ENCODE measurements at regions not wholly inside any gene's neighbourhood (a gene's known extent, or its start where the extent isn't known, plus 50 kb on each side); places are given as distances from the start of the nearest gene placed in this dataset.
"Not testable (repeated sequence)": the region's sequence is repeated elsewhere in the genome, so short reads cannot be mapped to it uniquely, and the experiment has no call there.

DNA sequence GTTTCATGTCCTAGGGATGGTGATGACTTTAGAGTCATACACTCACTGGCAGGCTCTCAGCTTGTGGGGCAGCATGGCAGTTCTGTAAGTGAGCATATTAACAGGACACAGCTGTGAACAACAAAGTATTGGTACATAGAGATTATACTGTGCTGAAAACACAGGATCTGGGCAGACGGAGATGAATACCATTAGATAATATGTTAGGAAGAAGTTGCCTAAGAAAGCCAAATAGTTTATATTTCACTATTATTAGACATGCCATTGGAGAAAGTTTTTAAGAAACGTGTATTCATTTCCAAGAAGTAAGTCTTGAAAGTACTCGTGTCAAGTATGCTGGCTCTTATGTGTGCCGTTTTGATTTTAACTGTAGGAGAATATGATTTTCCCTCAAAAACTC is 274.5 kb downstream of the INHBA start:
- no peak for TF ChIP-seq POLR2A (IDR thresholded peaks at IDR 0.05; ENCODE audit: low read length)
- no peak for TF ChIP-seq GATA1 (IDR thresholded peaks at IDR 0.05; ENCODE audit: low read depth, low read length)

DNA sequence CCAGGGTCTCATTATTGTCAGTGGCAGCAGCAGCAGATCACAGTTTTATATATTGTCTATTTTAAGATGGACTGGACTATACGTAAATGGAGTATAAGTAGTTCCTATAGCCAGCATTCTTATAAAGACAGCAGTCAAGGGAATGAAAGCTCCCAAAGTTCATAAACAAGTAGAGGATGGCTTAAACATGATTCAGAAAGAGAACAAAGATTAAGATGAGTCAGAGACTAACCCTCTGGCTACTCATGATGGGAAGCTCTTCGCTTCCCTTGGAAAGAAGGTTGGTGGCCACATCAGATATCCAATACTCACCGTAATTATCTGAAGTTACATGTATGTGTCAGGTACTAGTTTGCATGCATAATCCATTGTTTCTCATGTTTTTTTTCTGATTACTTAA is 277.0 kb downstream of the INHBA start:
- DNase-seq: no peak

More for the DNA sequence above, 274.5 kb downstream of the INHBA start:
- no peak for DNase-seq

DNA sequence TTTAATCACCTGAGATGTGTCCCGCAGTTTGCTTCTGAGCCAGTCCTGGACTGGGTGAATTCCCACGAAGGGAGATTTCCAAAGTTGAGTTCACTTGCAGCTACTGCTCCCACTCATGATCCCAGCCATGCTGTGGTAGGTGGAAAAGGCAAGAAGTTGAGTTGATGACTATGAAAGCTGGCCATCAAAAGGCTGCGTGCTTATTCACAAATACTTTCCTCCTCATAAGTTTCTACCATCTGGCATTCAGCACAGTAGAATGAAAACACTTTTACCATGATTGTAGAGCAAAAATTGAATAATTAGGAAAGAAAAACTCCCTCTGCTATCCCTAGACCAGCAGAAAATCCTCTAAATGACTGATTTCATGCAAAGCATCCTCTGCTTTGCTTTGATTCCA is 281.8 kb downstream of the INHBA start:
- TF ChIP-seq POLR2A (IDR thresholded peaks at IDR 0.05; ENCODE audit: low read length) (no peak), GATA1 (IDR thresholded peaks at IDR 0.05; ENCODE audit: low read depth, low read length) (no peak)
- DNase-seq: no peak

More for the DNA sequence above, 277.0 kb downstream of the INHBA start:
- TF ChIP-seq GATA1 (IDR thresholded peaks at IDR 0.05; ENCODE audit: low read depth, low read length) (no peak), POLR2A (IDR thresholded peaks at IDR 0.05; ENCODE audit: low read length) (no peak)

DNA sequence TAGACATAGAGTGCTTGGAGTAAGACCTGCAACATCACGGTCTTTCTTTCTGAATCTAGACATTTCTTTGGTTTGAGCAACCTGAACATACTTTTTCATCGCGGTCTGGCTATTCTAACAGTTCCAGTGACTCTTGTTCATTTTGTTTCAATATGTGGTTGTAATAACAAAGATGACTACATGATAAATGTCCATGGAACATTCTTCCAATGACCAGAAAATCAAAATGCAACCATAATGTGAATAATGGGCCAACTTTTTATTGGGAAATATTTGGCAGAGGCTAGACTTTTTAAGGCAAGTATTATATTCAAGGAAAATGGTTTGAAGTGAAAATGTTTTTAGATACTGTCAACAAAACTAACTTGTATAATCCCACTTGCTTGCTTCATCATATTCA is 282.5 kb downstream of the INHBA start:
- TF ChIP-seq POLR2A (IDR thresholded peaks at IDR 0.05; ENCODE audit: low read length): no peak
- no peak for TF ChIP-seq GATA1 (IDR thresholded peaks at IDR 0.05; ENCODE audit: low read depth, low read length)
- DNase-seq: no peak

DNA sequence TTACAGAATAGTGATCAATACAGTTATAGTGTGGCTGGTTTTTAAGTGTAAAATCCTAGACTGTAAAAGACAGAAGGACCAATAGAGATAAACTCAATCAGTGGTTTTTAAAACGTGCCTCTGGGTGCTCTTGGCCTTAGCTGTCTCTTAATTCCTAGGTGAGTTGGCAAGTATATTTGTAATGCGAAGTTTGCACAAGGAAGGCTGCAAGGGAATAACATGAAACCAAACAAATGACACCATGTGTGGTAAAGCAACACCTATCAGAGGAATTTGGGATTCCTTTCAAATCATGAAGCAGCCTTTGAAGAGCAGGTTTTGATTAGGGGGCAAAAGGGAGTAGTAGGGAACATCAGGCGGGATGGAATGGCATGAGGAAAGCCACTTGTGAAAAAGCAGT is 284.6 kb downstream of the INHBA start:
- no peak for DNase-seq
- no peak for TF ChIP-seq GATA1 (IDR thresholded peaks at IDR 0.05; ENCODE audit: low read depth, low read length)
- no peak for TF ChIP-seq POLR2A (IDR thresholded peaks at IDR 0.05; ENCODE audit: low read length)

DNA sequence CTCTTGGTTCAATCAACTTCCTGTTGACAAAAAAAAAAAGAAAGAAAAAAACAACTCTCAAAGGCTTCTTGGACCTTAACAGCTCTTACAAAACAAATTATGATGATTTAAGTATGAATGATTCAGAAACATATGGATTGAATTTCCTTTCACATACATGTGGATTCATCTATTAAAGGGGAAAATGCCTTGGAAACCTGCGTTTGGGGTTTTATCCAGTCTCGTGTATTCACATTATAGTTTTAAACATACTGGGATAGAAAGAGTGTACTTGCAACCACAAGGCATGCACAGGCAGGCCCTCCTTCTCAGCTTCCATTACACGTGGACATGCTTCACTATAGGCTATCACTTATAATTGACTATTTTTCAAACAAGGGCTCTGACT is 286.7 kb downstream of the INHBA start:
- TF ChIP-seq GATA1 (IDR thresholded peaks at IDR 0.05; ENCODE audit: low read depth, low read length) (no peak), POLR2A (IDR thresholded peaks at IDR 0.05; ENCODE audit: low read length) (no peak)
- no peak for DNase-seq

DNA sequence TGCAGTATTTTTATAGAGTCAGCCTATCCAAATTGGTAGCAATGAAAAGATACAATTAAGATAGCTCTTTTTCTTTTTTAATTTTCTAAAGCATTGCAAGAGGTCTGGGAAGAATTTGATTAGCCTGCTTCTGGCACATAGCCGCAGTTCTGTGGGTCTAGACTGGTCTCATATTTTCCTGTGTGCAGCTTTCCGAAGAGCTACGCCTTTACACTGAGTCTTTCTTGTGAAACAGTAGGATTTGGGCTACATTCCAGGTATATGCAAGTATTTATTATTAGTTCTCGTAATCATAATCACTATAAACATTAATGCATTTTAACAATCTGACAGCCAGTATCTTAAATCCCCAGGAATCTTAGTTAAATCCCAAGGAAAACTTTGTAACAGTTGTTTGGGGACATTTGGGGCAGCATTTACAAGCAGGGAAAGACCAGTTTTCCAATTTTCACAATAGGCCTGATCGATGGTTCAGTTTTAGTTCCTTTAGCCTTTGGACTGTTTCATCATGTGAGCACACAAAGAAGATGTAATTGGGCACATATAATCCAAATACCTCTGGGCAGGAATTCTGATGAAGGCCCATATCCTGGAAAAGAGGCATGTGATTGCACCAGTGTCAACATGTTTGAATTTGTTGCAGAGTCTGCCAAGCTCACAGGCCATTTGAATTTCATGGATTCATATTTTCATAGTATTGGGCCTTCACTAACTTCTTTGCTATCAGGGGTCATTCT is 287.3 kb downstream of the INHBA start:
- no peak for DNase-seq
- TF ChIP-seq GATA1 (IDR thresholded peaks at IDR 0.05; ENCODE audit: low read depth, low read length) (no peak), POLR2A (IDR thresholded peaks at IDR 0.05; ENCODE audit: low read length) (no peak)

DNA sequence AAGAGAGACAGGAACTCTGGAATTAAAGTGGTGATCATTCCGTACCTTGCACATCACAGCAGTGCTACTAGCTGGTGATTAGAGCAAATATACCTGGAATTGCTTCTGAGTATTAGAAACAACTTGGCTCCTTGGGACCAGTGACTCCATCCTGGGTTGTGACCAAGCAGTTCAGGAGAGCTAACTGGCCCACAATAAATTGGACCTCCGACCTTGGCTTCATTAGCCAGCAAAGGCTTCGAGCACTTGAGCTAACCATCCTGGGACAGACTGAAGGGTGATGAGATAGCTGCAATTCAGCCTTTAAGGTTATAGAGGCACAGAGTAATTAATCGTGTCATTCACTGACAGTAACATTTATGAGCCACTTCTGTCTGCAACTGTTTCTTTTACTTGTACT is 287.8 kb downstream of the INHBA start:
- TF ChIP-seq POLR2A (IDR thresholded peaks at IDR 0.05; ENCODE audit: low read length): no peak
- no peak for TF ChIP-seq GATA1 (IDR thresholded peaks at IDR 0.05; ENCODE audit: low read depth, low read length)
- DNase-seq: no peak

DNA sequence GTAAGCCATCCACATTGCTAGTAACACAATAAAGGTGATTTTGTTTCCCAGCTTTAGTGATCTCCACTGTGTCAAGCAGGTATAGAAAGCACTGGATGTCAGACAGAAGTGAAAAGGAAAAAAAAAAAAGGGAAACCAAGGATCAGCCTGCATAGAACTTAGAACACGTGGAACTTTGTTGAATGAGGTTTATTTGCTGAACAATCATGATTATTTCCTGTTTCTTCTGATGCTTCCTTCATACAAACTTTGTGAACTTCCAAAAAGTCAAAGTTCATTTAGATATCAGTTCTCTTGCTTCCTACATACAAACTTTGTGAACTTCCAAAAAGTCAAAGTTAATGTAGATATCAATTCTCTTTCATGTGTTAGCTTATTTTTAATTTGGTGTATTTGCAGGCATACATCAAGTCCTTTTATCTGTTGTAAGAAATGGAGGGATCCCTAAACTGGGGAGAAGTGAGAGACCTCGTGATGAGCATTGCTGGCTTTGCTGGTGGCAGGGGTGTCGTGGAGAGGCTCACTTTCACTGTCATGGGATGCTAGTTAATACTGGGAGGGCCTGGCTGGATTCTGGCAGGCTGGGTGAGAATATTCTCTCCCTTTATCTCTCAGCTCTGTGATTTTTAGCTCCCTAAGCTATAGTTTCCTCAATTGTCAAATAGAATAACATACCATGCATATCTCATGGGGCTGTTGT is 298.4 kb downstream of the INHBA start:
- TF ChIP-seq POLR2A (IDR thresholded peaks at IDR 0.05; ENCODE audit: low read length): no peak
- TF ChIP-seq GATA1 (IDR thresholded peaks at IDR 0.05; ENCODE audit: low read depth, low read length): no peak
- DNase-seq: no peak

DNA sequence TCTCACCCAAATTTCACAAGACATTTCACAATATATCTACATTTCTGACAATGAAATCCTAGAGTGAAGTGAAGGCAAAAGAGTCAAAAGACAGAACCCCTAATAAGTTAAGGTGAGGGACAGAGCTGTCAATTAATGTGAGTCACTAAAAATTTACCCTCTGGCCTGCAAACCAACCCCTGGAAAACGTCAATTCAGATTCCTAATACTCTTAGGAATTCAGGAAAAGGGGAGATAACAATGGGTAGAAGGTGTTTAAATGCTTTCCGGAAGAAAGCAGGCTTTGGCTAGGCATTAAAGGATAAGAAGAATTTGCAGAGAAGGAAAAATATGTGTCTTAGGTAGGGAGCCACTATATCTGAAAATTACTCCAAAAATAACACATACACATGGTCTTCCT is 299.6 kb downstream of the INHBA start:
- DNase-seq: no peak
- TF ChIP-seq GATA1 (IDR thresholded peaks at IDR 0.05; ENCODE audit: low read depth, low read length): no peak
- no peak for TF ChIP-seq POLR2A (IDR thresholded peaks at IDR 0.05; ENCODE audit: low read length)

DNA sequence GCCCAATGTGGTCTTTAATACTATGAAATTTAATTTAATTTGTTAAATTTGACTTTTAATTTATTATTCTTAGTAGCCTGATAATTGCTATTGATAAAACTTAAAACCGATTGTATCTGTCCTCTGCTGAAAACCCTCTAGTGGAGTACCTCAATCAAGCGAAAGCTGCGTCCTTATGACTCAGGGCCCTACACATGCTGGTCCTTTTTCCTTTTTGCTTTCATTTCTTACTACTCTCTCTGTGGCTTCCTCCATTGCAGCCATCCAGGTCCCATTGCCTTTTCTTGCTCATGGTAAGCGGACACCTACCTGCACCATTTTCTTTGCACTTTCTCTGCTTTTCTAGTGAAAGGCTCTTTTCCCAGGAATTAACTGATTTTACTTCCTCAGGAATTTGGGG is 301.1 kb downstream of the INHBA start:
- no peak for DNase-seq
- TF ChIP-seq GATA1 (IDR thresholded peaks at IDR 0.05; ENCODE audit: low read depth, low read length) (no peak), POLR2A (IDR thresholded peaks at IDR 0.05; ENCODE audit: low read length) (no peak)

DNA sequence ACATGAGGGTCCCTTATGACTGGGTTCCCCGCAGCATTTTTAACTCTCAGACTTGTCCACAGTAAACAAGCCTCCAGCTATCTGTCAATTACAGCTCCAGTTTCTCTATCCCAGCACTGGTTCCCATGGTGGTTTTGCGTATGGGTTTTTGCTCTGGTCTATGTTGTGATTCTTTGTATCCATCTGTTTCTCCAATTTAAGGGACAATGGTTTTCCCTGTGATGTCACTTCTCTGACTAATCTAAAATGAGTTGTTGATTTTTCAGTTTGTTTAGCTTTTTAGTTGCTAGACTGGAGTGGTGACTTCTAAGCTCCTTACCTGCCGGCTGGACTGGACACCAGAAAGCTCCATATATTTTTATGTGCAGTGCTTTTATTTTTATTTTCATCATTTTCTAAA is 303.7 kb downstream of the INHBA start:
- TF ChIP-seq POLR2A (IDR thresholded peaks at IDR 0.05; ENCODE audit: low read length): no peak
- no peak for TF ChIP-seq GATA1 (IDR thresholded peaks at IDR 0.05; ENCODE audit: low read depth, low read length)
- DNase-seq: no peak

DNA sequence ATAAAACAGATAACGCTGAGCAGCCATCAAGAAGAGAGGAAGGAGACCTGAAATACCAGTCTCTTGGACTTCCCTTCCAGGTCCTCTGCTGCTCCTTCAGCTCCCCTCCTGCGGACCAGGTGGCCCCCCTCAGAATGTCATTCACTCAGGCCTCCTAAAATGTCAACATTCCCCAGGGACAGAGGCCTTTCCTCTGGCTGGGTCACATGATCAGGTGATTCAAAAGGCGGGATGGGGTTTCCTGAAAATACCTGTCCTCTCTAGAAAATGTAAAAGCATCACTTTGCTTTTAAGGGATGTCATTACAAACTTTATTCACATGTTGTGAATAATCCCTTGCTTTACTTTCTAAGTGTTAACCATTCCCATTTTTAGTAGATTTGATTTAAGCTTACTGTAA is 311.1 kb downstream of the INHBA start:
- TF ChIP-seq POLR2A (IDR thresholded peaks at IDR 0.05; ENCODE audit: low read length) (no peak), GATA1 (IDR thresholded peaks at IDR 0.05; ENCODE audit: low read depth, low read length) (no peak)

DNA sequence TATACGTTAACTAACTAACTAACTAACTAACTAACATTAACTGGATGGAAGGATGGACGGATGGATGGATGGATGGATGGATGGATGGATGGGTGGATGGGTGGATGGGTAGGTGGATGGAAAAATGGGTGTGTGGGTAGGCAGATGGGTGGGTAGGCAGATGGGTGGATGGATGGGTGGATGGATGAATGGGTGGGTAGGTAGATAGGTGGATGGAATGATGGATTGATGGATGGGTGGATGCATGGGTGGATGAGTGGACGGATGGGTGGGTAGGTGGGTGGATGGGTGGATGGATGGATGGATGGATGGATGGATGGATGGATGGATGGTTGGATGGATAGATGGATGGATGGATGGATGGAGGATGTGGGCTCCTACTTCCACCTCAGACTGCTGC is 314.0 kb downstream of the INHBA start:
- DNase-seq: not testable (repeated sequence)

More for the DNA sequence above, 311.1 kb downstream of the INHBA start:
- DNase-seq: no peak

DNA sequence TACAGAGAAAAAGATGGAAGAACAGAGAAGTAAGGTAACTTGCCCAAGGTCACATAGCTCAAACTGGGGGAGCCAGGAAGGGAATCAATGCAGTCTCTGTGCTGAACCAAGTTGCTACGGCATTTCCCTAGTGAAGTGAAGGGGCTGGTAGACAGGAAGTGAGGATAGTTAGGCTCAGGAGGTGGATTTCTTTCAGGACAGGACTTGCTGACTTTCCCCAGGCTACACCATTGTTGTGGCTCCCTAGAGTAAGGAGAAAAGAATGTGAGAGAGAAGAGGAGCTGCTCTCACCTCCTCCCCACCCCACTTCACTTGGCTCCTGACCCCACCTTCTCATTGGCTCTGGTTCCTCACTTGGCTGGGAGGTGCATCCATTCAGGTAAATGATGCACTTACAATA is 316.9 kb downstream of the INHBA start:
- TF ChIP-seq POLR2A (IDR thresholded peaks at IDR 0.05; ENCODE audit: low read length): no peak
- no peak for DNase-seq

Measured in erythroblast (primary cell).